ENCODE measurements at regions not wholly inside any gene's neighbourhood (a gene's known extent, or its start where the extent isn't known, plus 50 kb on each side); places are given as distances from the start of the nearest gene placed in this dataset.
A peak's percentile ranks its signal among the peaks of the same experiment; 100 is the strongest.

DNA sequence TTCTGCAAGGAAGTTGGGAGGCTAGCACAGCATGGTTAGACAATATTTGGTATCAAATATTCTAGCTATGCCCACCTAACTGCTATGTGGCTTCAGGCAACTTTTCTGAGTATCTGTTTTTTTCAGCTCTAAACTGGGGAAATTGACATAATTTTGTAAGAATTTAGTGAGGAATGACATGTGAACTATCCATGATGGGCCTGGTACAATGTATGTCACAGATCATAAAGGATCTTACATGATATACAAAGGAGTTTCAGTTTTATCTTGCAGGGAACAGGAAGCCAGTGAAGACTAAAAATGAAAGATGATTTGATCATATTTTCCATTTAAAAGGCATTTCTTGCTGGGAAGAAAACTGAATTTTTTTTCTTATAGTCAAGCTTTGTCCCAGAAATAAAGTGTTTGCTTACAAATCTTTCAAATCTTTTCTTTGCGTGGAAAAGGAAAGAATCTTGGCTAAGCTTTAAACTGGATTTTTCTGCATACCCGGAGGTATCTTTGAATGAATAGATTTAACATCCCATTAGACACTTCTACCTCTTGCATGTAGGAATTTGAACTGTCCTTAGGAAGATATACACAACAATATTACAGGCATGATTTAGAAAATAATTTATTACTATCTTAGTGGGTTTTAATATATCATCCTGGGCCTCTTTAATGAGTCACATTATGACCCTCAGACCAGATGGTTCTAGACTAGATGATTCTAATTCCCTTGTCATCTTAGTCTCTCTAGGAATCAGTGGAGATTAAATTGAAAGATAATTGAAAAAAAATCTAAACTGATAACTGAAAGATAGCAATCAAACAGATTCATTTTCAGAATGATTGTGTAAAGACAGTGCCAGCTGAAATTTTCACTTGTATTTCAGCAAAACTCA lies 436.0 kb upstream of the THBS1 start:
- DNase-seq (ENCODE audit: low read depth in 2 of 2): no peak

- no peak for DNase-seq (ENCODE audit: low read depth in 2 of 2)
These were observed 434.8 kb upstream of the THBS1 start for GRCh38 chr15:39145854-39146625.

DNA sequence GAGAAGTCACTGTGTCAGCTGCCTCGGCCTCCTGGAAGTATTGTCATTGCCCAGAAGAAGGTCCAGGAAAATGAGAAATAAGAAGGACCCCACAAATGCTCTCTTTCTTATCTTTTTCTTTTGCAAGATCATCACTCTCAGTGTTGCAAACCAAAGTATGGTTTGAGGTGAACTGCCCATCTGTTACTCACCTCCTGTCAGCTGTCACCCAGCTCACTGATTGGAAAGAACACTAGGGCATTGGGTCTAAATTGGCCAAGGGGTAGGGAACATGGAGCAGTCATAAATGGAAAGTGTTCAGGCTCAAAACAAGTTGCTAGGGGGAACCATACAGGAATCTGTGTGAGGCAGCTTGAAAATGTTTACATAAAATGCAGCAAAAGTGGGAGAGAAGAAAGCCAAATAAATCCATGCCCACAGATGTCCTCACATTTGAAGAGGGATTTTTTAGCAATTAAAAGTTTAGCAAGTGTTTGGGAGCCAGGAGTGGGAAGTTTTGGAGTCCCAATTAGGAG lies 431.2 kb upstream of the THBS1 start:
- DNase-seq (ENCODE audit: low read depth in 2 of 2): no peak

GRCh38 chr15:39151545-39151944 lies 429.3 kb upstream of the THBS1 start:
- no peak for DNase-seq (ENCODE audit: low read depth in 2 of 2)

- DNase-seq (ENCODE audit: low read depth in 2 of 2): no peak
These were observed 427.7 kb upstream of the THBS1 start for GRCh38 chr15:39153058-39153714.

DNA sequence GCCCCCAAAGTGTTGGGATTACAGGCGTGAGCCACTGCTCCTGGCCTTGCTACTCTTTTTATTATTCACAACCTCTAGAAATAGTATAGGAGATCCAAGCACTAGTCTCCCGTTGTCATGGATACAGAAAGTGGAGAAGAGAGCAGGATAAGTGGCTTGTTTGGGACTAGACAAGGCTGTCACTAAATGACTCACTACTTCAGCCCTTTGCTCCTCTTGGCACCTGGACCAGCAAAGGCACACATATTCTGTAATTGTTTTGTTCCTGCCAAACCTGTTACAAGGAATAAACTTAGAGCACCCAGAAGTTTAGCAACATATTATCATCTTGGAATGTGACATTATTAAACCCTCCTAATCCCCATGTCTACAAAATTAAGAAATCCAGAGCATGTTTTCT lies 427.2 kb upstream of the THBS1 start:
- DNase-seq (ENCODE audit: low read depth in 2 of 2): no peak

GRCh38 chr15:39154227-39154638 lies 426.6 kb upstream of the THBS1 start:
- no peak for DNase-seq (ENCODE audit: low read depth in 2 of 2)

- no peak for DNase-seq (ENCODE audit: low read depth in 2 of 2)
These were observed 426.1 kb upstream of the THBS1 start for GRCh38 chr15:39154776-39155175.

- no peak for DNase-seq (ENCODE audit: low read depth in 2 of 2)
These were observed 424.7 kb upstream of the THBS1 start for GRCh38 chr15:39156166-39156565.

DNA sequence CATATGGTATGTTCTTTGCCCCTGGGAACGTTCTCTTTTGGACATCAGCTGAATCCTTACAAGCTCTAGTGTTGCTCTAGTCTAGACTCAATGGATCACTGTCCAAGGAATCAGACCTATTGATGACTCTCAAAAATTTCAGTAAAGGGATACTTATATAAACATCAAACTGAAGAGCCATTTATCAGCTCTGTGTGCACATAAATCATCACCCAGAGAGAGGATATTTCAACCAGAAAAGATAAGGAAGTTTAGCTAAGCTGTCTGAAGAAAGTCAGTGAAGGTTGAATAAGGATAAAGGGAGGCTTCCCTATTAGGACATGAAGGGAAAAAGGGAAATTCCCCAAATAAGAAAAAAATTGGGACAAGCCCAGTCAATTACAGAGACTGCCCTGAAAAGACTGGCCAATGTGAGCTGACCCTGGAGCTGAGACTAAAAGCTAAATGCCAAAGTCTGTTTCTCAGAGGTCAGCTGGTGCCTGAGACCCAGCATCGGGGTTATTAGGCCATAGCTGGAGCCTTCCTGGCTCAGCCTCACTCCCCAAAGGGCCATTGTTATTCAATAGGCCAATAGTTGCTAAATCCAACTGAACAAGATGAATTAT lies 424.1 kb upstream of the THBS1 start:
- no peak for DNase-seq (ENCODE audit: low read depth in 2 of 2)

DNA sequence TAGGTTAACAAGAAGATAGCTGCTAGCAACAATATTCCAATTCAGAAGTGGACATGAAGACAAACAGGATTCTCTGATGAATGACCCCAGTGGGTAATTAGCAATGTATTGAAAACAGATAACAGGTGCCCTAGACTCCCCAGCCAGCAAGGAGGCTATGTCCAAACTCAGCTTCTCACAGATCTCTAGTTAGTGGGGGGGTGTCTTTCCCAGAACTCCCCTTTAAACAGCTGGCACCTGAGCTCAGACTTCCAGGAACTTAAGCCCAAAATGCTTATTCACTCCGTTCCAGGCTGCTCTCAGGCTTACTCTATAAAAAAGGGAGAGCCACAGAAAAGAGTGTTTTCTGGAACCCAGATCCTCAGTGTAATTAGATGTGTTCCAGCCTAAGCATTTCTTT lies 423.0 kb upstream of the THBS1 start:
- no peak for DNase-seq (ENCODE audit: low read depth in 2 of 2)

- DNase-seq (ENCODE audit: low read depth in 2 of 2): no peak
These were observed 421.0 kb upstream of the THBS1 start for GRCh38 chr15:39159833-39160232.

- DNase-seq (ENCODE audit: low read depth in 2 of 2): no peak
These were observed 419.8 kb upstream of the THBS1 start for GRCh38 chr15:39161096-39161495.

GRCh38 chr15:39165020-39165706 lies 415.7 kb upstream of the THBS1 start:
- no peak for DNase-seq (ENCODE audit: low read depth in 2 of 2)

GRCh38 chr15:39167164-39168058 lies 413.5 kb upstream of the THBS1 start:
- no peak for DNase-seq (ENCODE audit: low read depth in 2 of 2)

- DNase-seq (ENCODE audit: low read depth in 2 of 2): peak in 1 of 2 donors; percentile 1
These were observed 408.9 kb upstream of the THBS1 start for GRCh38 chr15:39171944-39172368.

DNA sequence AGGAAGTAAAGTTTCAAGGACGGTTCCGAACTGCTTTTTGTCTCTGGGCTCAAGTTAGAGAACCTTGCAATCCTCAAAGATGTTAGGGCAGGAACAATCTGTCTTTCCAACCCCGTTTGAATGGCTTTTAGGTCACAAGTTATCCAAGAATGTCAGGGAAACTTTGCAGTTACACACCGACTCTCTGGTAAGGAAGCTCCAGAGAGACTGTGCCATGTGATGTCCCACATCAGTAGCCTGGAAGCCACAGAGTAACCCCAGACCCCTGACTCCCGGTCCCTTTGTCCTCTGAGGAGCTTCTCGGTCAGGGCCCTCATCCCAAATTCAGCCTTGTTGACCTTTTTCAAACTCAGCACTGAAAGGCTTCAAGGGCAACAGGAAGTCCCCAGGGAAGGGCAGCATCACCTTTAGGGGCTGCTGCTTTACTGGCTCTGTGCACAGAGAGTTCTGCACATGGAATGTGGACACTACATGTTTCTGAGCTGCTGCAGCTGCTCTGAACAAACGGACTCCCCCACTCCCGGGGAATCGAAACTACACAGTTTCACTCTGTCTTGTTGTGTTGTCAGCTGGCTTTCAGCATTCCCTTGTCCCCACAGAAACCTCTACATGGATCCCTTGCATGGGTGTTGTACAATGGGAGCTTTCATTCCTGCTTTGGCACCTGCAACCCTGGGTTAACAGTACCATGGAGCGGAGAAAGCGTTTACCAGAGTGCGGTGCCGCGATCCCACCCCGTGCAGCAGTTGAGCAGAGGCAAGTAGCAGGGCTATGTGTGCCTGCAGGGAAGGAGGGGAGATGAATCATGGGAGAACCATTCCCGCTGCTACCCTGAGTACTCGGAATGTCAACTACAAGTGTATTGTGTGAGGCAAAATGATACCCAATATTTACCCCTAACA lies 408.2 kb upstream of the THBS1 start:
- no peak for DNase-seq (ENCODE audit: low read depth in 2 of 2)

DNA sequence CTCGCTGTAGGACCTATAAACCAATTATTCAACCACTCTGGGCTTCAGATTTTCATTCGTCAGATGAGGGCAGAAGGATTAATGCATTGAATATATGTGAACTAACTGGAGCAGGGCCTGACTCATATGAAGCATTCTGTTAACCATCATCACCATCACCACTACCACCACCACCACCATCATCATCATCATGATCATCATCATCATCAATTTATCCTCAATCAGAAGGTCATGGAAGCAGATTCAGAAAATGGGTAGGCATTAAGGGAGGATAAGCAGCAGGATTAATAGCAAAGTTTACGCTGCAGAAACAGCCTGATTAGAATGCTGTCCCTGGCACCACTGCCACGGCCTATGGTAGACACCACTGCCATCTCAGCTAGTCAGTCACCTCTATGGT lies 407.5 kb upstream of the THBS1 start:
- DNase-seq (ENCODE audit: low read depth in 2 of 2): no peak

GRCh38 chr15:39174332-39174731 lies 406.5 kb upstream of the THBS1 start:
- no peak for DNase-seq (ENCODE audit: low read depth in 2 of 2)

Data from stimulated activated CD8-positive, alpha-beta memory T cell treated with anti-CD3 and anti-CD28 coated beads, Interleukin-7, amount 100 ng/mL, for 4 hours (primary cell).